Activated T-helper 2 cell treated with anti-CD3 and anti-CD28 coated beads, Interferon-gamma antibody, Interleukin-2, Interleukin-4, amounts not matched to agents 10 μg/mL and 5 μg/mL and 100 μg/mL, durations not matched to agents 14 hours and 24 hours and 36 hours (primary cell): ENCODE measurements at regions not wholly inside any gene's neighbourhood (a gene's known extent, or its start where the extent isn't known, plus 50 kb on each side); places are given as distances from the start of the nearest gene placed in this dataset.
"Not testable (repeated sequence)": the region's sequence is repeated elsewhere in the genome, so short reads cannot be mapped to it uniquely, and the experiment has no call there.

Source experiments
- DNase-seq: peaks from one replicate; pipeline ENCODE4 v3.0.0; 2021; ENCODE audit warnings: low spot score
- H3K27ac Mint-ChIP-seq: one replicate; pipeline ENCODE4 v1.8.0; 2021; ENCODE audit warnings: mixed read lengths
- H3K27me3 Mint-ChIP-seq: one replicate; pipeline ENCODE4 v1.8.0; 2021; ENCODE audit warnings: low read depth, mixed read lengths
- H3K36me3 Mint-ChIP-seq: one replicate; pipeline ENCODE4 v1.8.0; 2021; ENCODE audit warnings: low read depth, mixed read lengths
- H3K4me1 Mint-ChIP-seq: one replicate; pipeline ENCODE4 v1.8.0; 2021; ENCODE audit warnings: low read depth, mixed read lengths
- H3K4me3 Mint-ChIP-seq: one replicate; pipeline ENCODE4 v1.8.0; 2021; ENCODE audit warnings: low read depth, mild to moderate bottlenecking, moderate library complexity, mixed read lengths
- H3K9me3 Mint-ChIP-seq: one replicate; pipeline ENCODE4 v1.8.0; 2021; ENCODE audit warnings: mixed read lengths
- intact Hi-C: fragments of 100-400 bp; cut with micrococcal nuclease; formaldehyde crosslinking; loops from one replicate; pipeline ENCODE4 v1.15.1; 2023

DNA sequence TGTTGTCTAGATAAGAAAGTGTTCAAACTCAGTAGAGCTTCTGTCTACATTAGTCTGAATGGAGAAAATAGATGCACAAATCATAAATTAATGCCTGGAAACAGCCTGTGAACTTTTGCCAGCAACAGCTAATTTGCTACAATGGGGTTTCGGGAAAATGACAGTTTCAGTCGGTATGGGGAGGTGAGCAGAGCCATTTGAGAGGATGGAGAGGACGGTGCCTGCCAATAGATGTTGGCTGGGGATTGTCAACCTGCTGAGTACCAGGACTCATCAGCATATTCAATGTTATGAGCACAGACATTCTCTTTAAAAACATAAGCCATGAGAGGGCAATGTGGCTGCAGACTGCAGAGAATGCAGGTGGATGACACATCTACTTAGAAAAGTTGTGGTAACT, 230.3 kb upstream of the PCDH18 start:
- H3K27me3 Mint-ChIP-seq, result no peaks in the 10 kb centered on the region
- intact Hi-C loops, result no loop called here
- no peaks in the 10 kb centered on the region for H3K9me3 Mint-ChIP-seq
- H3K4me1 Mint-ChIP-seq, result no peaks in the 10 kb centered on the region
- H3K36me3 Mint-ChIP-seq, result no peaks in the 10 kb centered on the region
- no peak overlapping the region for H3K4me3 Mint-ChIP-seq
- DNase-seq, result no peak
- no peak overlapping the region for H3K27ac Mint-ChIP-seq

DNA sequence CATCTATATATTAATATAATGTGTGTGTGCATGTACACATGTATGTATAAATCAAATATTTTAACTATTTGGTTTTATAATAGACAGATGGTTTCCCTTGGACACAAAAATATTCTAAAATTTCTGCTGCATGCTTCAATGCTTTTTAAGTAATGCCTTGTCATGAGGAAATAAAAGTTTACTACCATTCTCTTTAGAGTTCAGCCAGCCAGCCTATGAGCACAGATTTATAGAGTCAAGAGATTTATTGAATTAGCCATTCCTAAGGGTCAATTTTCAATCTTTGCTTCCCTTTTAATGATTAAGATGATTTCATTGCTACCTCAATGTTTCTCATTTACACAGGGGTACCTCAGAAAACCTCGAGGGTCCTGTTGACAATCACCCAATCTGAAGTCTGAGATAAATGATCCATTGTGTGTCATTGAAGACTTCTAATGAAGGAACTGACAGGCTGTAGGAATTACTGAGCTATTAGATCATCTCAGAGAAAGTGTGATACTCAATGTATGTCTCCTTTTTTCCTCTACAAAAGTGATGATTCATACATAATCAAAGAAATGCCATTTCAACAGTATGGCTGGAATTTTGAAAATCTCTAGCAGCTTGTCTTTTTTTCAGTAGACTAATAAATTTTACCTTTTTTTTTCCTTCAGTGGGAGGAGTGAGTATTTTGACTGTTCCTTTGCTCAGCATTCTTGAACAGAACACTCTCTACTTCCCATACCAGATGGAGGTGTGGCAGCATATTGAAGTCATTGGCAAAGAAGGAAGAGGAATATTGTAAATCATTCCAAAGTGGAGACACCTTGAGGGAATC, 222.6 kb upstream of the PCDH18 start:
- Mint-ChIP-seq H3K36me3 (no peaks in the 10 kb centered on the region), H3K4me3 (no peak overlapping the region), H3K4me1 (no peaks in the 10 kb centered on the region), H3K27me3 (no peaks in the 10 kb centered on the region), H3K27ac (no peak overlapping the region), H3K9me3 (peaks cover 7% of the 10 kb centered on the region)
- no peak for DNase-seq
- intact Hi-C loops, result no loop called here

DNA sequence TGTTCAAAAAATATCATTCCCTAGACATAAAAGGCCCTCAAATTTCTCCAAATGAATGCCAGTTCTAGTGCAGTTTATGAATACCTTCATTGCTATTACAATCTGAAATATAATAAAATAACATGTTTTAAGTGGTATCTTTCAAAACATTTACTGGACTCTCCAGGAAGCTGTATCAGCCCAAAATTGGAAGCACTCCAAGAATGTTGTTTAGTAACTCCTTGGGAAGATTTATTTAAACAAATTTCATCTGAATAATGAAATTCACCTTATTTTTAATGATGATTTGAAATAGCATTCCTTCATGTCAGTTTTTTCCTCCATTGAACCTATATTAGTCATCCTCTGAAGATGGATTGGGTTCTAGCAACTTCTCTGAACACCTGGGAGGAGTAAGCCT, 217.2 kb upstream of the PCDH18 start:
- Mint-ChIP-seq H3K27me3 (no peaks in the 10 kb centered on the region), H3K4me3 (no peak overlapping the region), H3K4me1 (no peaks in the 10 kb centered on the region), H3K27ac (no peak overlapping the region), H3K36me3 (no peaks in the 10 kb centered on the region), H3K9me3 (peaks cover 7% of the 10 kb centered on the region)
- intact Hi-C loops, result no loop called here
- no peak for DNase-seq

DNA sequence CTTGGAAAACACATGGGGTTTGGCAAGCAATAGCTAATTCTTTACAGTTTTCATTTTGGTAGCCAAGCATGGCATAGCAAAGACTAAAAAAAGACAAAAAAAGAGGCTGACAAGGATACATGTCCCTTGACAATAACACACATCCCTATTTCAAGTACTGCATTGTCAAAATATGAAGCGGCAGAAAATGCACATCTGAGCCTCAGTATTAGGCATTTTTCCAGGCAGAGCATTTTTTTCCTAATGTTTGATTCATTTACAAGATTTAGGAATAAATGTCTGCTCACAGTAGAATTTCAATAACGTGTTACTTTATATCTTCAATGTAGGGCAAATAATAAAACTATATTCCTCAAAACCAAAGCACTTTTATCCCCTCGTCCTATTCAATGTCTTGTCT, 216.3 kb upstream of the PCDH18 start:
- no peak for DNase-seq
- Mint-ChIP-seq H3K36me3 (no peaks in the 10 kb centered on the region), H3K9me3 (peaks cover 7% of the 10 kb centered on the region), H3K27ac (no peak overlapping the region), H3K4me3 (no peak overlapping the region), H3K4me1 (no peaks in the 10 kb centered on the region), H3K27me3 (no peaks in the 10 kb centered on the region)
- intact Hi-C loops, result no loop called here

DNA sequence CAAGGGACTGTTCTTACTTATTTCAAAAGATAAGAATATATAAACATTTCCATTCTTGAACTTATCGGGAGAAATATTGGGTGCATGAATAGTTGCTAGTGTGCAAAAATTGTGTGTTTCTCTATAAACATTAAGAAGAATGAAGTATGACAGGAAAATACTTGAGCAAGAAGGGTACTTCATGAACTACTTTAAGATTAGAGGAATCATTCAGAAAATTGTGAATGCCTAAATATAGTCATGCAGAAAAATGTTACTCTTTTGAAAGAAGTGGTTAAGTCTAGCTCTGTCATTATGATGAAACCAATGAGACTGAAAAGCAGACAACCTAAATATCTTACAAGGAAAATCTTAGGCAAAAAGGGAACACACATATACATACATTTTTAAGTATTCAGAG, 207.8 kb upstream of the PCDH18 start:
- H3K36me3 Mint-ChIP-seq, result no peaks in the 10 kb centered on the region

DNA sequence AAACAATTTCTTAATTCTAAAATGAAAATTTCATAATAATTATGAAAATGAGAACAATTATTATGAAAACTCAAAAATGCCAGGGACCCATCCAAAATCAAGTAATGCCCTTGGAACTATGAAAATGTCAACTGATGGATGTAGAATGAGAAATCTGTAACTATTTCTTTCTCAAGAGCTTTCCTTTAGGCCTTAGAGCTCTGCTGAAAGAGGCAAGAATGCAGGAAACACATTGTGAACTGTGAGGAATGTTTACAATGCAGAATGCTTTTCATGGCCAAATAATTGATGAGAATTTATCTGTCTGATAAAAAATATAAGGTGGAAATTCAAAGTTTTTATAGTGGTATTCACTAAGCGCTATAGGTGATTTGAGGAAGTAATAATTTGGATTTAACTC, 207.1 kb upstream of the PCDH18 start:
- intact Hi-C loops, result no loop called here
- Mint-ChIP-seq H3K4me1 (no peaks in the 10 kb centered on the region), H3K27ac (no peak overlapping the region), H3K9me3 (no peaks in the 10 kb centered on the region), H3K27me3 (no peaks in the 10 kb centered on the region), H3K4me3 (no peak overlapping the region), H3K36me3 (no peaks in the 10 kb centered on the region)
- no peak for DNase-seq

More for the DNA sequence above, 207.8 kb upstream of the PCDH18 start:
- no peak for DNase-seq
- Mint-ChIP-seq H3K27ac (no peak overlapping the region), H3K27me3 (no peaks in the 10 kb centered on the region), H3K9me3 (no peaks in the 10 kb centered on the region), H3K4me3 (no peak overlapping the region), H3K4me1 (no peaks in the 10 kb centered on the region)
- intact Hi-C loops, result no loop called here

DNA sequence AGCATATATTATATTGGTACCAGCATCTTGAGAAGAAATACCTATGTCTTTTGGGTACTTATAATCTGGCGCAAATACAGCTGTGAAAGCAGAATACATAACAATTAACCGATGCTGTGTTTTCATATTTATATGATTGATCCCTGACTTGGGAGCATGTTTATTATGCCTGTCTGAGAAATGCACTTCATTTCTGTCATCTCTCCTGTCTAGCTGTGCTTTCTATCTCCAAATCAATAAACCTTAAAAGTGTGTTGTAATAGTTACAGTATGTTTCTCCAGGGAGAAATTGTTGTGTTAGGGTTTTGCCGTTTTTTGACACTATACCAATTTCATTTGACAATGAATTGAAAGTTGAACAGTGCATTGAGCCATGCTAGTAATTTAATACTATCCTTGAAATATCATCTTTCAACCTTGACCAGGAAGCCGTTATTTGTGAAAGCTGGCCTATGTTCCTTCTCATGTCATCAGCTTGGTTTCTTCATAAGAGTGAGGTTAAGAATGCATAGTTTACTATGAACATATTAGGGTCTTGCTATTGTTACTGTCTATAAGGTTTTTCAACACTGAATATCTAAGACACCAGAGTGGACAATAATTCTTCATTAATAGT, 206.2 kb upstream of the PCDH18 start:
- Mint-ChIP-seq H3K27me3 (no peaks in the 10 kb centered on the region), H3K9me3 (no peaks in the 10 kb centered on the region), H3K36me3 (no peaks in the 10 kb centered on the region), H3K27ac (no peak overlapping the region), H3K4me1 (no peaks in the 10 kb centered on the region), H3K4me3 (no peak overlapping the region)
- DNase-seq, result no peak
- intact Hi-C loops, result no loop called here

DNA sequence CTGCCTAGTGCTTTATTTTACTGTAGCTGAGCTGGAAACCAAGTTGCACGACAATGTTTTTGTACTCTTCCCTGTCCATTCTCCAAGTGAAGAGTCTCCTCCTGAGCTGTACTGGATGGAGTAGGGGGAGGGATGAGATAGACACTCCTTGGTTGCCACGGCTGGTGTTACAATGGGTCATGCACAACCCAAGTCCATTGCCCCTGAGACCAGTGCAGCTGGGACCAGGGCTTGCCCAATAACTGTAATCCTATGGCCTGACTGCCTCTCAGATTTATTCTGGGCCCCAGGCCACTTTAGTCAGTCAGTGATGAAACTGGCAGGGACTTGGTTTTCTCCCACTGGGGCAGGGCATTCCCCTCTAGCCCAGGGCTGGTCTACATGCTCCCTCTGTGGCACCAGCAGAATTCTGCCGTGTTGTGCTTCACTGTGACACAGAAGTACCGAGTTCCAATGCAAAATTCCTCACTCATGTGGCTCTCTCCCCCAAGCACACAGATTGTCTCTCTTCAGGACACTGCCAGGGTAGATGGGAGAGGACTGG, 203.3 kb upstream of the PCDH18 start:
- intact Hi-C loops, result no loop called here
- no peaks in the 10 kb centered on the region for H3K27me3 Mint-ChIP-seq
- no peak overlapping the region for H3K27ac Mint-ChIP-seq
- no peak for DNase-seq
- peaks cover 9% of the 10 kb centered on the region for H3K9me3 Mint-ChIP-seq
- no peak overlapping the region for H3K4me3 Mint-ChIP-seq
- no peaks in the 10 kb centered on the region for H3K4me1 Mint-ChIP-seq
- no peaks in the 10 kb centered on the region for H3K36me3 Mint-ChIP-seq

DNA sequence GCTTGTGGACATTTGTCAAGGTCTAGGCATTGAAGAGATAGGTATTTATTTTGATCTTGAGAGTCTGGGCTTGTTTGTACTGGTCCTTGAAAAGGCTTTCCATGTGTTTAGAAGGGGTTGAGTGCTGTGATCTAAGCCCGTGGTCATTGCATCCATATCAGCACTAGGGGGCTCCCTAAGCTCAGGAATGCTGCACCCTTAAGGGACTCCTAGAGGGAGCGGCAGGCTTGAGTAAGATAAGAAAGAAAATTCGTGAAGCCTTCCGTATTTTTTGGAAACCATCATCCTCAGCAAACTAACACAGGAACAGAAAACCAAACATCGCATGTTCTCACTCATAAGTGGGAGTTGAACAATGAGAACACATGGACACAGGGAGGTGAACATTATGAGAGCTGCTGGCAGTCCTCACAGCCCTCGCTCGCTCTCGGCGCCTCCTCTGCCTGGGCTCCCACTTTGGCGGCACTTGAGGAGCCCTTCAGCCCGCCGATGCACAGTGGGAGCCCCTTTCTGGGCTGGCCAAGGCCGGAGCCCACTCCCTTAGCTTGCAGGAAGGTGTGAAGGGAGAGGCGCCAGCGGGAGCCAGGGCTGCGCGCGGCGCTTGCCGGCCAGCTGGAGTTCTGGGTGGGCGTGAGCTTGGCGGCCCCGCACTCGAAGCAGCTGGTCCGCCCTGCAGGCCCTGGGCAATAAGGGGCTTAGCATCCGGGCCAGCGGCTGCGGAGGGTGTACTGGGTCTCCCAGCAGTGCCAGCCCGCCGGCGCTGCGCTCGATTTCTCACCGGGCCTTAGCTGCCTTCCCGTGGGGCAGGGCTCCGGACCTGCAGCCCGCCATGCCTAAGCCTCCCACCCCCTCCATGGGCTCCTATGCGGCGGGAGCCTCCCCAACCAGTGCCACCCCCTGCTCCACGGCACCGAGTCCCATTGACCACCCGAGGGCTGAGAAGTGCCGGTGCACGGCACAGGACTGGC, 201.2 kb upstream of the PCDH18 start:
- intact Hi-C loops, result loop anchor here (5.0 kb wide), 1 partner anchor 949 kb away; no protein-coding TSS in a partner anchor

DNA sequence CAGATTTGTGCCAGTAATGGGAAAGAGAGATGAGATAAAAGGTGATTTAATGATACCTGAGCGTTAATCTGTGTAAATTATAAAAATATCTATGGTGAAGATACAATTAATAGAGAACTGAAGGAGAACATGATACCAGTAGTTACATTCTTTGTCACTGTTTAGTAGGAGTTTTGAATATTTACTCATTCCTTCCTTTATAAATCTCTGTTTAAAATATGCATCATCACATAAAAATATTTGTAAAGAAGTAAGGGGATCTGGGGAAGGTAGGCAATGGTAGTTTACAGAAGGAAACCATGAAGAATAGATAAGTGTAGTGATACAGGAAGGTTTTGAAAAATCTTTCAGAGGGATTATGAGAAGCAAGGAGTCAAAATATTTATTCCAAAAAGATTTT, 190.6 kb upstream of the PCDH18 start:
- H3K4me3 Mint-ChIP-seq, result no peak overlapping the region
- DNase-seq, result no peak
- H3K27me3 Mint-ChIP-seq, result no peaks in the 10 kb centered on the region
- no peaks in the 10 kb centered on the region for H3K4me1 Mint-ChIP-seq
- no peak overlapping the region for H3K27ac Mint-ChIP-seq
- H3K9me3 Mint-ChIP-seq, result peaks cover 9% of the 10 kb centered on the region
- intact Hi-C loops, result no loop called here
- no peaks in the 10 kb centered on the region for H3K36me3 Mint-ChIP-seq

More for the DNA sequence above, 201.2 kb upstream of the PCDH18 start:
- not testable (repeated sequence) for H3K9me3 Mint-ChIP-seq, H3K27ac Mint-ChIP-seq, H3K27me3 Mint-ChIP-seq, H3K4me3 Mint-ChIP-seq, H3K4me1 Mint-ChIP-seq, H3K36me3 Mint-ChIP-seq, DNase-seq

DNA sequence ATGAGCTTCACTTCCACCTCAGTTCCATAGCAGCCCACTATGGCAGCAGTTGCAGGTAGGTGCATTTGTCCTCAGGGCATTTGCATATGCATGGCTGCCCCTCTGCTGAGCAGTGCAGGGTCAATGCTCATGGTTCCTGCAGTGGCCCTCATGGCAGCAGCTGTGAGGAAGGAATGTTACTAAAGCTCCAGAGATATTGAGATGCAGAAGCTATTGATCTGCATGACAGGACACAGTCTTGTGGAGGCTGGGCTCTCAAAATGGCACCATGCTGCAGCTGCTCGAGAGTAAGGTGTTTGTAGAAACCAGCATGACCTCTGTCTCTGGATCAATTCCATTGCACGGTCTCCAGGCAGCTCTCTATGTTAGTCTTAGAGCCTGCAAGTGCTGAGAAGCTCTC, 179.2 kb upstream of the PCDH18 start:
- no peaks in the 10 kb centered on the region for H3K4me1 Mint-ChIP-seq
- H3K36me3 Mint-ChIP-seq, result no peaks in the 10 kb centered on the region
- H3K27me3 Mint-ChIP-seq, result no peaks in the 10 kb centered on the region
- no peak overlapping the region for H3K4me3 Mint-ChIP-seq
- intact Hi-C loops, result no loop called here
- H3K9me3 Mint-ChIP-seq, result no peaks in the 10 kb centered on the region
- no peak for DNase-seq
- no peak overlapping the region for H3K27ac Mint-ChIP-seq

DNA sequence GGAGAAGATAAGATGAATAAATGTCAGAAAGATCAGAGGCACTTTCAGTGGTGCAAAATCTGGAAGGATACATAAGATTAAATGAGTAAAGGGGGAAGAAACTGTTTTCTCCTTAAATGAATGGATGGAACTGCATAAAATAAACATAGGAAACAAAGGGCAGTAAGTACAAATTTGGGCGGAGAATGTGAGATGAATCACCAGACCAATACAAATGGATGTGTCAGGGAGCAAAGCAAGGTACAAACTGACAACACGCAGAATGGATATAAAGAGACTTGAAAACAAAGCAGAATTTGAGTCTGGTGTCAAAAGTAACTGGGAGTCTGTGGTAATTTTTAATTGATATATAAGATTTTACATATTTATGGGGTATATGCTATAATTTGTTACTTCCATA, 175.3 kb upstream of the PCDH18 start:
- Mint-ChIP-seq H3K4me3 (no peak overlapping the region), H3K27ac (no peak overlapping the region), H3K36me3 (no peaks in the 10 kb centered on the region), H3K4me1 (no peaks in the 10 kb centered on the region), H3K27me3 (no peaks in the 10 kb centered on the region), H3K9me3 (no peaks in the 10 kb centered on the region)
- no peak for DNase-seq
- intact Hi-C loops, result no loop called here
